ENCODE measurements at regions not wholly inside any gene's neighbourhood (a gene's known extent, or its start where the extent isn't known, plus 50 kb on each side); places are given as distances from the start of the nearest gene placed in this dataset.

- WGBS (ENCODE audit: low lambda C conversion rate), result 59% methylated on average over 1 of the region's 1 CpG
- H3K9ac ChIP-seq, result no peak overlapping the region
- ChIA-PET CTCF (no interaction called here), POLR2A (no interaction called here)
- H3K4me1 ChIP-seq (ENCODE audit: control insufficient read depth in 1 of 2, insufficient read depth in 2 of 2, low read depth in 1 of 2, low read length in 1 of 2), result peaks cover 0 to 2% of the 10 kb centered on the region in 2 experiments; a peak in 1 of 4 replicates
- H2AFZ ChIP-seq (ENCODE audit: low read depth), result no peak overlapping the region
- no peak for TF ChIP-seq EP300 (IDR thresholded peaks at IDR 0.05; ENCODE audit: borderline replicate concordance in 1 of 2, low read depth in 1 of 2, low read length in 1 of 2)
- TF ChIP-seq FOXJ3 (CRISPR knock-in tag; IDR thresholded peaks at IDR 0.05), result no peak
- TF ChIP-seq CHD2 (IDR thresholded peaks at IDR 0.05; ENCODE audit: low read length, partially characterized antibody), result no peak
- no peak for TF ChIP-seq MAX (IDR thresholded peaks at IDR 0.05; ENCODE audit: low read depth)
- no peak for TF ChIP-seq YY1 (IDR thresholded peaks at IDR 0.05; ENCODE audit: low read depth)
- TF ChIP-seq SMC3 (IDR thresholded peaks at IDR 0.05; ENCODE audit: low read depth, low read length), result no peak
- TF ChIP-seq, protein P1, sequence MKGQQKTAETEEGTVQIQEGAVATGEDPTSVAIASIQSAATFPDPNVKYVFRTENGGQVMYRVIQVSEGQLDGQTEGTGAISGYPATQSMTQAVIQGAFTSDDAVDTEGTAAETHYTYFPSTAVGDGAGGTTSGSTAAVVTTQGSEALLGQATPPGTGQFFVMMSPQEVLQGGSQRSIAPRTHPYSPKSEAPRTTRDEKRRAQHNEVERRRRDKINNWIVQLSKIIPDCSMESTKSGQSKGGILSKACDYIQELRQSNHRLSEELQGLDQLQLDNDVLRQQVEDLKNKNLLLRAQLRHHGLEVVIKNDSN (IDR thresholded peaks at IDR 0.05; ENCODE audit: borderline replicate concordance, low read depth), result no peak
- no peak for TF ChIP-seq TAF1 (IDR thresholded peaks at IDR 0.05; ENCODE audit: borderline replicate concordance, low read depth, low read length)
- no peak for TF ChIP-seq RCOR1 (IDR thresholded peaks at IDR 0.05; ENCODE audit: low read length)
- TF ChIP-seq PBX3 (IDR thresholded peaks at IDR 0.05), result no peak
- no peak for TF ChIP-seq MXI1 (IDR thresholded peaks at IDR 0.05; ENCODE audit: low read depth, low read length)
- no peak for TF ChIP-seq ELF1 (IDR thresholded peaks at IDR 0.05)
- H4K20me1 ChIP-seq (ENCODE audit: insufficient read depth), result no peaks in the 10 kb centered on the region
- no peaks in the 10 kb centered on the region for H3K27me3 ChIP-seq (ENCODE audit: insufficient read depth)
- no peaks in the 10 kb centered on the region for H3K9me3 ChIP-seq
- H3K79me2 ChIP-seq (ENCODE audit: insufficient read depth), result no peaks in the 10 kb centered on the region
- DNase-seq, result no peak
- no peaks in the 10 kb centered on the region for H3K9me2 ChIP-seq
- H3K4me2 ChIP-seq, result no peak overlapping the region
- no peak overlapping the region; a peak in 1 of 4 replicates for H3K4me3 ChIP-seq (ENCODE audit: low read depth in 2 of 2, low read length in 1 of 2)
- H3F3A ChIP-seq (replicated peaks; ENCODE audit: insufficient read depth), result no peaks in the 10 kb centered on the region
- H3K36me3 ChIP-seq (replicated peaks in 1 of 2; ENCODE audit: control insufficient read depth in 1 of 2, insufficient read depth in 2 of 2, low read length in 1 of 2), result no peaks in the 10 kb centered on the region
- no peak overlapping the region for H3K27ac ChIP-seq (ENCODE audit: low read depth in 2 of 2, low read length in 1 of 2)
Observed at GRCh38 chr4:79679859-79680258, 271.8 kb upstream of the GK2 start.

DNA sequence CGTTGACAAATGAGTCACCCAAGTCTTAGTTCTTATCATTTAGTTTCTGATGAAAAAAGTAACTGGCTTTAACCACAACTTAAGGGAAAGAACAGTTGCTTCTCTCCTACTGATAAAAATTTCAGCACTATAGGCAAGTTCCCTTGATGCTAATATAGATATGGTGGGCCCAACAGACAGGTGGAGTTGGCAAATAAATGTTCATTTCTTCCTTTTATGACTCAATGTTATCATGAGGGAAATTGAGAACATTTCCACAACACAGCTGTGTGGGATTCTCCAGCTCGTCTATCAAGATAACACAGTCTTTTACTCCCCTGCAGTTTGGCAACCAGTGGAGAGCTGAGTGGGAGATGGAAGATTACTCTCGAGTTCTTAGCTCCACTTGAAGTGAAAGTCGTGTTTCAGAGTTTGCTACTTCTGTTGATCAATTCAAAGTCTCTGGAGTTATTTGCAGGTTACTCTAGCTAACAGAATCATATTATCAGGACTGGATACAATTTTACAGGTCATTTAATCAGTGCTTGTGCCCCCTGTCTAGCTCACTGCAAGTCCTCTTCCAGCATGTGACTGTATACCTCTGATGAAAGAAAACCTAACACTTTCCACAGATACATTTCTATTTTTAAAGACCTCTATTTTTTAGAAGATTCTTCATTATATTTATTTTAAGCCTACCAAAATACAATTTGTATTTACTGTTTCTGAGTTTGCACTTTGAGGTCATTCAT, 270.6 kb upstream of the GK2 start:
- H4K20me1 ChIP-seq (ENCODE audit: insufficient read depth), result no peaks in the 10 kb centered on the region
- H3K79me2 ChIP-seq (ENCODE audit: insufficient read depth), result no peaks in the 10 kb centered on the region
- H3K4me1 ChIP-seq (ENCODE audit: control insufficient read depth in 1 of 2, insufficient read depth in 2 of 2, low read depth in 1 of 2, low read length in 1 of 2), result peaks cover 0 to 2% of the 10 kb centered on the region in 2 experiments; a peak in 1 of 4 replicates
- no peaks in the 10 kb centered on the region for H3K36me3 ChIP-seq (replicated peaks in 1 of 2; ENCODE audit: control insufficient read depth in 1 of 2, insufficient read depth in 2 of 2, low read length in 1 of 2)
- ChIA-PET POLR2A (no interaction called here), CTCF (no interaction called here)
- no peak overlapping the region for H2AFZ ChIP-seq (ENCODE audit: low read depth)
- no peaks in the 10 kb centered on the region for H3K9me2 ChIP-seq
- H3K9ac ChIP-seq, result no peak overlapping the region
- H3K27ac ChIP-seq (ENCODE audit: low read depth in 2 of 2, low read length in 1 of 2), result no peak overlapping the region
- H3K4me2 ChIP-seq, result no peak overlapping the region
- no peaks in the 10 kb centered on the region for H3K9me3 ChIP-seq
- 43% methylated on average over 4 of the region's 4 CpGs for WGBS (ENCODE audit: low lambda C conversion rate)
- no peak for DNase-seq
- no peaks in the 10 kb centered on the region for H3F3A ChIP-seq (replicated peaks; ENCODE audit: insufficient read depth)
- H3K4me3 ChIP-seq (ENCODE audit: low read depth in 2 of 2, low read length in 1 of 2), result no peak overlapping the region
- H3K27me3 ChIP-seq (ENCODE audit: insufficient read depth), result no peaks in the 10 kb centered on the region
- TF ChIP-seq MEF2A (IDR thresholded peaks at IDR 0.05; ENCODE audit: borderline replicate concordance, low read depth), result no peak
- no peak for TF ChIP-seq GATA2 (CRISPR knock-in tag; IDR thresholded peaks at IDR 0.05)
- no peak for TF ChIP-seq TEAD4 (IDR thresholded peaks at IDR 0.05; ENCODE audit: borderline replicate concordance, insufficient read depth)
- no peak for TF ChIP-seq MAX (IDR thresholded peaks at IDR 0.05; ENCODE audit: low read depth)
- no peak for TF ChIP-seq CTCF (IDR thresholded peaks at IDR 0.05)
- TF ChIP-seq, protein P2, sequence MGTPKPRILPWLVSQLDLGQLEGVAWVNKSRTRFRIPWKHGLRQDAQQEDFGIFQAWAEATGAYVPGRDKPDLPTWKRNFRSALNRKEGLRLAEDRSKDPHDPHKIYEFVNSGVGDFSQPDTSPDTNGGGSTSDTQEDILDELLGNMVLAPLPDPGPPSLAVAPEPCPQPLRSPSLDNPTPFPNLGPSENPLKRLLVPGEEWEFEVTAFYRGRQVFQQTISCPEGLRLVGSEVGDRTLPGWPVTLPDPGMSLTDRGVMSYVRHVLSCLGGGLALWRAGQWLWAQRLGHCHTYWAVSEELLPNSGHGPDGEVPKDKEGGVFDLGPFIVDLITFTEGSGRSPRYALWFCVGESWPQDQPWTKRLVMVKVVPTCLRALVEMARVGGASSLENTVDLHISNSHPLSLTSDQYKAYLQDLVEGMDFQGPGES (IDR thresholded peaks at IDR 0.05; ENCODE audit: low read depth, low read length), result no peak
- TF ChIP-seq TAF1 (IDR thresholded peaks at IDR 0.05; ENCODE audit: borderline replicate concordance, low read depth, low read length), result no peak
- TF ChIP-seq POLR2AphosphoS5 (IDR thresholded peaks at IDR 0.05; ENCODE audit: low read depth, low read length), result no peak
- no peak for TF ChIP-seq FOXJ3 (CRISPR knock-in tag; IDR thresholded peaks at IDR 0.05)
- TF ChIP-seq USF2 (IDR thresholded peaks at IDR 0.05; ENCODE audit: borderline replicate concordance, low read depth, low read length), result no peak
- TF ChIP-seq GABPA (IDR thresholded peaks at IDR 0.05; ENCODE audit: low read depth), result no peak
- no peak for TF ChIP-seq TCF12 (IDR thresholded peaks at IDR 0.05)
- no peak for TF ChIP-seq EZH2phosphoT487 (IDR thresholded peaks at IDR 0.05; ENCODE audit: borderline replicate concordance, low read depth)

Data from SK-N-SH (cell line).